HEK293 (cell line): ENCODE measurements at regions not wholly inside any gene's neighbourhood (a gene's known extent, or its start where the extent isn't known, plus 50 kb on each side); places are given as distances from the start of the nearest gene placed in this dataset.

Source experiments
- CTCF ChIP-seq: fragments of 450-650 bp; formaldehyde crosslinking; IDR thresholded peaks from 2 replicates; pipeline ENCODE4 v1.5.1; 2016; ENCODE audit warnings: missing biosample characterization, missing genetic modification characterization
- ZNF112 ChIP-seq: fragments of 450-650 bp; formaldehyde crosslinking; IDR thresholded peaks from 2 replicates; pipeline ENCODE4 v1.5.0; 2017; ENCODE audit warnings: missing biosample characterization, missing genetic modification characterization

- TF ChIP-seq CTCF (tag by site-specific recombination) (no peak), ZNF112 (no peak)
These were observed 64.4 kb upstream of the FGF3 start for GRCh38 chr11:69883292-69884255.
